HG03159 (cell line): ENCODE measurements at regions not wholly inside any gene's neighbourhood (a gene's known extent, or its start where the extent isn't known, plus 50 kb on each side); places are given as distances from the start of the nearest gene placed in this dataset.
"Not testable (repeated sequence)": the region's sequence is repeated elsewhere in the genome, so short reads cannot be mapped to it uniquely, and the experiment has no call there.

Experiments used
- ATAC-seq: cut with Tn5 transposase; IDR thresholded peaks from one replicate; pipeline ENCODE4 v1.9.1; 2021; ENCODE audit warnings: mild to moderate bottlenecking, moderate library complexity; ENCODE audit not compliant: unreplicated experiment

DNA sequence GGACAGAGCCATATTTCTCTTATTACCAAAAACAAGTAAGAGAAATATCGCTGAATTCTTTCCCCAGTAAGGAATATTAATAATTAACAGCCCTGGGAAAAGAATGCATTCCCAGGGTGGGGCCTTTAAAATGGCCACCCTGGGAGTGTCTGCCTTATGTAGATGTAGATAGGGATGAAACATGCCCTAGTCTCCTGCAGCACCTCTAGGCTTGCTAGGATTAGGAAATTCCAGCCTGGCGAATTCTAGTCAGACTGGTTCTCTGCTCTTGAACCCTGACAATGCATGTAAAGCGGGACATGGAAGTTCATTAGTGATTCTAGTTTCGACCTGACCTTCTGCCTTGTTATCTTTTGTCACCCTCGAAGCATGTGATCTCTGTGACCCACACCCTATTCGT lies 405.2 kb upstream of the MAP2 start:
- not testable (repeated sequence) for ATAC-seq

DNA sequence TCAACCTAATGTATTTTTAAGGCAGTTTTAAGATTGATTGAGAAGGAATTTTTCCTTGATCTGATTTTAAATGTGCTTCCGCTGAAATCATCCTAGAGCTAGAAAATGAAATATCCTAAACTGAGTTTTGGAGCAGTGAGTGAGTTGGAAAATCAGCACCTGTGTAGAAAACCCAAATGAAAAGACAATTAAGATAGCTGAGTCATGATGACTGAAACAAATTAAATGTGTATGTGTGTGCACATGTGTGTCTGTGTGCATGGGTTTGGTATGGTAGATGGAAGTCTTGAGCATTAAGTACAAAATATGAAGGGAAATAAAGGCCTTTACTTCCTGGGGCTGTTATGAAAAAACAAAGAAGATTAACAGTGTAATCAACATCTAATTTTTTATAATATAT lies 394.6 kb upstream of the MAP2 start:
- ATAC-seq, result no peak

DNA sequence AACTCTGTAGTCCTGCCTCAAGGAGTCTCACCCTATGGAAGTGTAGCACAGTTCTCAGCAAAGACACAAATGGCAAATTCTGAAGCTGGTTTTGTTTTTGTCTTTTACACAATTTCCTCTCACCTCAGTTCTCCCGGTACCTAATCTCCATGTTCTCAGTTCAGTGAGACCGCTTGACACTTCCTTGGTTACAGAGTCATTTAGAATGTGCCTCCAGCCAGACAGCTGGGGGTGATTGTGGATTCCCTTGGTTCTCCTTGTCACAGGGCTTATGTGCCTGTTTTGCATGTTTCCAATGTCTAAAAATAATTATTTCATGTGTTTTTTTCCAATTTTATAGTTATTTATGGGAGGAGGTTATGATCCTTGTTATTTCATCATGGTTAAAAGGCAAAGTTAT lies 379.5 kb upstream of the MAP2 start:
- no peak for ATAC-seq

DNA sequence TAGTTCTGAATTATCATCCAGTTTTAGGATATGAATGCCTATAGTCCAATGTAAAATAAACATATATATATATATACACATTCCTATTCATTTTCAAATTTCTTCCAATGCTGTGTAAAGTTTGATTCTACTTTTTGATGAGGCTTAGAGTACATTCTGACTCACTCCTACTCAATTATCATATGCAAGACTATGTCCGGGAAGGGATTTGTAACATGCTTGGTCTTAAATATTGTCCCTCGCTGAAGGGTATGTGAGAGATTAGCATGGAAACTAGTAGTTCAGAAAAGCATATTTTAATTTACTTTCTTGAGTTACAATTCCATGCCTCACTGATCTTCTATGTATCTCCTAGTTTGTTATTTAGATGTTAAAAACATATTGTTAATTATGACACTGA lies 377.7 kb upstream of the MAP2 start:
- no peak for ATAC-seq

DNA sequence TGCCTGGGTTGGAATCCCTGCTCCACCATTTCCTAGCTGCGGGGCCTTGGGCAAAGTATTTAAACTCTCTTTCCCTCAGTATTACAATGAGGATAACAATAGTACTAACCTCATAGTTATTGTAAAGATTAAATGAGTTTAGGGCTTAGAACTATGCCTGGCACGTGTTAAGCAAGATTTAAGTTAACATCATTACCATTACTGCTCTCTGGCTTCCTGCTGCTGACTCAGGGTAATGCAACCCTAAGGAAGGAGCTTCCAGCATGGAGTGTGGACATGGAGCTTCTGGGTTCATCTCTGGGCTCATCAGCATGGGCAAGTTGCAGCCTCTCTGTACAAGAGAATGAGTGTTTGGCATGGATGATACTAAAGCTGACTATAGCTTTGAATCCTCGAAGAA lies 374.2 kb upstream of the MAP2 start:
- ATAC-seq, result no peak

DNA sequence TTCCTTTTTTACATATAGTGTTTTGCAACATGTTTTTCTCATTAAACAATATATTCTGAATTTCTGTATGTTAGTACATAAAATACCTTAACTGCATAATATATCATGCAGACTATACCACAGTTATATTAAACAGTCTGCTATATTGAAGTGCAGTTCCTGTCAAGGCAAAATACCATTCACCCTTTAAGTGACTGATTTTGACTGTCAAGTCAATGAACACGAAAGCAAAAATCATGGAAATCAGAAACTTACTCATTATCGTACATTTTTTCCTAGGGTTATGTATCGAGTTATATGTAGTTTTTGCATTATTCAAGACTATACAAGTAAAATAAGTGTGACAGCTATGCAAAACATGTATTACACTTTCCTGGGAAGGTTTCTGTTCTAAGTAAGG lies 361.6 kb upstream of the MAP2 start:
- ATAC-seq, result no peak

DNA sequence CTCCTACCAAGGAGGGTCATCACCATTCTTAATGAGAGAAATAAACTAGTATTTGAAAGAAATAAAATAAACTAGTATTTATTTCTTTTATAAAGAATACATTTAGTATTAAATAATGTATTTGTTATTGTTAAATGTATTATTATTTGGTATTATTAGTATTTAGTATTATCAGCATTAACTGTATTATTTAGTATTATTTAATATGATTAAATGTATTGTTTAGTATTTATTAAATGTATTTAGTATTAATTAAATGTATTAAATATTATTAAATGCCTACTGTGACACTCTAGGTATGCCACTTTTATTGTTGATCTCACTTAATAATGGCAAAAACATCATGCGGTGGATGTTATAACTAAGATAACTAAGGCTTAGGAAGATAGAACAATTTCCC lies 353.6 kb upstream of the MAP2 start:
- ATAC-seq, result no peak

DNA sequence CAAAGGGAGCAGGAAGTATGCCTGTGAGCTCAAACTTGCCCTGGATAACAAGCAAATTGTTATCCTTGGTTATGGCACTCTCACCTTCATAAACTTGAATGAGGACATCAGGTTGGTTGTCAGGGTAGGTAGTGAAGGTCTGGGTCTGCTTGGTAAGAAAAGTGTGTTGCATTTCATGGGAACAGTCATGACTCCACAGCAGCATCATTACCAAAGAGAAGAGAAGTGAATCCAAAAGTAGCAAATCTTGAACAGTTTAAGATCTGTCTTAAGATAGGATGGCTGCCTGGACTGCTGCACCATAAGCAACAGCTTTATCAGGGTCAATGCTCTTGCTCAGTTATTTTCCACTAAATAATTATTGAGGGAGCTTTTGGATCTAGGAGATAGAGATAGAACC lies 350.7 kb upstream of the MAP2 start:
- no peak for ATAC-seq

DNA sequence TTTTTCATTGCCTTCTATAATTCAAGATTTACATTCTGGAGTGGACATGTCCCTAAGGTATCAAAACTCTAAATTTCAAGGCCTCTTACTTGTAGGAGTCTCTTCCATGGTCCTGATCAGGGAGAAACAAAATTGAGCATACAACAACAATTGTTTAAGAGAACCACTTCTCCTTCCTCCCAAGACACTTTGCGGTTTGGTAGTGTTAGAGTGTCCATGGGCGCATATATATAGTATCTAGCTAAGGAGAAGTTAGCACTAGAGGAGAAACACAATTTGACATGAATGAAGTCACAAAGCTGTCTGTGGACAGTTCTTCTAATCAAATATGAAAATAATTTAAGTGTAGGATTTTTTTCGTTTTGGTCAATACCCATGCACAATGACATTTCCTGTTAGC lies 349.1 kb upstream of the MAP2 start:
- no peak for ATAC-seq

DNA sequence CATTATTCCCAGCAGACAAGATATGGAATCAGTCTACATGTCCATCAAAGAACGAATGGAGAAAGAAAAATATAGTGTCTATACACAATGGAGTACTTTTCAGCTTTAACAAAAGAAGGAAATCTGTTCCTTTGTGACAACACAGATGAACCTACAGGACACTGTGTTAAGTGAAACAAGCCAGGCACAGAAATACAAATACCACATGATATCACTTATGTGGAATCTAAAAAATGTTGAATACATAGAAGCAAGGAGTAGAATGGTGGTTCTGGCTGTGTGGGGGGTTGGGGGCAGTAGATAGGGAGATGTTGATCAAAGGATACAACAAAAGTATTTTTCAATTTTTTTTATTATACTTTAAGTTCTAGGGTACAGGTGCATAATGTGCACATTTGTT lies 347.7 kb upstream of the MAP2 start:
- no peak for ATAC-seq

DNA sequence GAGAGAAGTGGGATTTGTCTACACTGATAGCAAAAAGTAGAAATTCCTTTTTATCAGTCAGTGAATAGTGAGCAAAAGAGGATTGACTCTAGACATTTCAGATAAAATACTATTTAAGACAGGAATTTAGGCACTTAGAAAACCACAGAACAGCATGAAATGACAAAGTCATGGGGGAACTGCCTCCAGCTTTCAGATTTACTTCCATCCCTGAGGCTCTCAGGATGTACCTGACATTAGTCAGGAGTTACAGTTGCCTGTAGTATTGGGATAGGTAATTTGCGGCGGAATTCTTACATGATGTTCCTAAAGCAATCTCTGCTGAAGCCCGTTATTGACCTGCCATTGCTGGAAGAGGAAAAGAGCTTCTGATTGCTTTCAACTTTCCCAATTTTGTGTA lies 337.1 kb upstream of the MAP2 start:
- ATAC-seq, result no peak

DNA sequence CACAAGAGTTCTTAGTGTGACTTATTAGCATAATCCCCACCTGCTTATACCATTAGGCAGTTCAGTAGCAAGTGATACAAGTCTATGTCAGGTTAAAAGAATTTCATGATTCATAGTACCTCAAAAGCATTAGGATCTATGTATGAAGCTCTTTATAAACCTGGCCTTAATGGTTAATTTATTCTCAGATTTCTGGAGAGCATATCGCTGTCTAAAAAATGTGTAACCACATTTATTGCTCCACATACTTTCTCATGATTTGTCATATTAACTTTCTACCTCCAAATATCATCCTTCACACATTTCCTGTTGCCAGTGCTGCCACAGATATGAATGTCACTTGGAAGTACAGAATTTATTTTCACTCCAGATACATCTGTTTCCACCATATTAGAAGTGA lies 332.8 kb upstream of the MAP2 start:
- no peak for ATAC-seq

DNA sequence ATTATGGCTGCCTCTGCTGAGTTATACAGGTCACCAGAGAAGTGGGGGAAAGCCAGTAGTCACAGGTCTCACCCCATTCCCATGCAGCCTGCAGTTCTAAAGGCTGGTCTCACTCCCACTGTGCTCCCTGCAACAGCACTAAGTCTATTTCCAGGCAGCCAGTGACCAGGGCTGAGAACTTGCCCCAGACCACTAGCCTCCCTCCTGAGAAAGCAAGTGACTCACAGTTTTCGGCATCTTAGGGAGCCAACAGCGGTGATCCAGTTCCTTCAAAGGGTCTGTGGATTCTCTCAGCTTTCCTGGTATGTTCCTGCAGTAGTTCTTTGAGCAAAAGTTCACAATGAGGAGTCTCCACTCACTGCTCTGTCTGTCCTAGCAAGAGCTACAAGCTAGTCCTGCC lies 329.6 kb upstream of the MAP2 start:
- ATAC-seq, result no peak

DNA sequence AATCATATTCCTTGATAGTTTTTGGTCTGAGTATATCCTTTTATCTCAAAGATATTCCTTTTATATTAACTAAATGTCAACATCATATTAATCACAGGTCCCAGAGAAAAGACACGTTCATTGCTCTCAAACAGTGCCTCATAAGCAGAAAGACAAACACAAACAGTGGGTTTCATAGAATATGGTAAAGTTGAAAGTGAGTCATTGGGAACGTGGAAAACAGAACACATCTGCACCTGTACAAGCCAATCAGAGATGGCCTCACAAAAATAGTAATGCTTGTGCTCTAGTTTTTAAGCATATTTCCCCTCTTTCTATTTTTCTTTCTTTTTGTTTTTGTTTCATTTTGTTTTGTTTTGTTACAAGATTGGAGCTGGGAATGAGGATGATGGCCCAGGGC lies 328.4 kb upstream of the MAP2 start:
- no peak for ATAC-seq

DNA sequence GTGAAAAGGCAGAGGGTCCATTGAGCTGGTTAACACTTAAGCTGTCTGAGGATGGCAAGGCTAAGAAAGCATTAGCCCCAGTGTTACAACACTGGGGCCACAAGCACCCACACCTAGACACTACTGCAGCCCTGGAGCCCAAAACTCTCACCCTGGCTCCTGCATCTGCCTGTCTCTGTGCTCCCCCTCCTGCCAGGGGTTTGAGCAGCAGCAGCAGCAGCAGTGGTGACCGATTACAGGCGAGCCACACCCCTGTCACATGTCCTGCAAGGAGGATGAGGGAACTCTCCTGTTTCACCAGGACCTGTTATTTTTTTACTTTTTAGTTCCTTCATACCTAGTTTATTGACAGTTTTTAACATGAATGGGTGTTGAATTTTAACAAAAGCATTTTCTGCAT lies 326.7 kb upstream of the MAP2 start:
- ATAC-seq, result no peak

DNA sequence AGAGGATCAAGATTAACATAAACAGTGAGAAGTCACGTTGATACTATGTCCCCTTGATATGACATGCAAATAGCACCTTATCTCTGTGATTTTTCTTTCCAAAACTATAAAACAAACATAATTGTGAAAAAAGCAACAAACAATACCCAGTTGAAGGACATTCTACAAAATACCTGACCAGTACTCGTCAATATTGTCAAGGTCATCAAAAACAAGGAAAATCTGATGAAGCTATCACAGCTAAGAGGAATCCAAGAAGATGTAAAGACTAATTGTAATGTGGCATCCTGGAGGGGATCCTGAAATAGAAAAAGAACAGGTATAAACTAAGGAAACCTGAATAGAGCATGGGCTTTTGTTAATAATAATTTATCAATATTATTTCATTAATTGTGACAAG lies 321.5 kb upstream of the MAP2 start:
- ATAC-seq, result no peak

DNA sequence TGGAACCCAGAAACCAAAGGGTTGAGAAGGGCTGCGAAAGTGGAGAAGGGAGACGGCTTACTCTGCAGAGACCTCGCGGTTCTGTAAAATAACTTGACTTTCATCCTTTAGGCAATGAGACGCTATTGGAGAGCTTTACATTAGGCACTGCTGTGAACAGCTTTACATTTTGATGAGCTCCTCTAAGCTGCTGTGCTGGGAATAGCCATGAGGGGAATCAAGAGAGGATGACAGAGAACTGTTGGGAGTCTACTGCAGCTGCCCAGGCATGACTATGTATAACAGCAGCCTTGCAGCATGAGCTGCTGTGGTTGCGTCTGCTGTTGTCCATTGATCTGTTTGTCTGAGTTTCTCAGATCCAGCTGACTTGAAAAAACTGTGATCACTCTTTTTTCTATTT lies 310.8 kb upstream of the MAP2 start:
- no peak for ATAC-seq

DNA sequence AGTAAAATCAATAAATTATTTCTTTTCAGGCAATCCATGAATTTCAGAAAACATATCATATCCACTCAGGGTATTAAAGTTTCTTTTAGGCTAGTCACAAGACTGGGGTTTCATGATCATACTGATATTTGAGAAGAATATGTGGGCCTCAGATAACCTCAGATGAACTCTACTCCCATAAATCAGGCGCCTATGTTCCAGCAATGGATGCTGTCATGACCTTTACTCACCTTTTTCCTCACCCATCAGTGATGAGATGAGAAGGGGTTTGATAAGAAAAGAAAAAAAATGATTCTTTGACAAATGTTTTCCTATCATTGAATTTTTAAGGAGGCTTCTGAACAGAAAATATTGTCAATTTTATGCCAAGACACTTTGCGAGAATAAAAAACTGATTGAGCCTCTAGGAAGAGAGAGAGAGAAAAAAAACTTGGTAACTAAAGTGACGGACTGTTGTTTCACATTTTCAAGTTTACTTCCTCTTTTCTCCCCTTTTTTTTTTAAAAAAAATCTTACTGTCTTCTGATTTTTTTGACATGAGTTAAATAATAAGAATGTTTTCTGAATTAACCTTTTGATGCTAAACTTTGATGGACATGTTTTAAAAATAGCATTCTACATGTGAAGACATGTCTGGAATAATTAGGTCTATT lies 309.1 kb upstream of the MAP2 start:
- peak; percentile 41 for ATAC-seq

DNA sequence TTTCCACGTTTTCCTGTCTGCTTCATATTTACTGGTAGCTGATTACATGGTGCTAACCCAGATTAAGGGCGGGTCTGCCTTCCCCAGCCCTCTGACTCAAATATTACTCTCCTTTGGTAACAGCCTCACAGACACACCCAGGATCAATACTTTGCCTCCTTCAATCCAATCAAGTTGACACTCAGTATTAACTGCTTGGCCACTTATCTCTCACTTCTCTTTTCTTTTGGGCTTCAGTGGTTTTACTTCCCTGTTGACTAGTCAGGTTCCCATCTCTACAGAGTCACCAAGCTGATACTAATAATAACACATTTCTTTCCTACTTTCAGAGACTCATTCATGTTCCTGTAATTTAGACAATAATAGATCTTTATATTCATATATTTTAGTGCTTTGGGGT lies 302.2 kb upstream of the MAP2 start:
- ATAC-seq, result peak; percentile 96

DNA sequence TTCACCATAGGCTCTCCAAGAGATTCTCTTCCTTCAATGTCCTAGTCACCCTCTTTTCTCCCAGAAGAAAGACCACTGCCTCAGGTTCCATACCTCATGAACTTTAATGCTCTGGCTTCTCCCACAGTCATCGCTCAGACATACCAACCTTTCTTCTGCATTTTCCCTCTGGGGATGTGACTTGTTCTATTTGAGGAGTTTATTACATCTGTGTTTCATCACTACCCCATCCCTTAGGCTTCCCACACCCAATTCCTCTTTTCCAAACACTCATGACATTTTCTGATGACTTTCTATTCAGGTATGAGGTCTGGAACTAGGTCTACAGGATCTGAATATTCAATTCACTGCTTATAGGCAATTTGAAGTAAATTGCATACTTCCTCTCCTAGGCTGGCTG lies 298.6 kb upstream of the MAP2 start:
- ATAC-seq, result no peak

DNA sequence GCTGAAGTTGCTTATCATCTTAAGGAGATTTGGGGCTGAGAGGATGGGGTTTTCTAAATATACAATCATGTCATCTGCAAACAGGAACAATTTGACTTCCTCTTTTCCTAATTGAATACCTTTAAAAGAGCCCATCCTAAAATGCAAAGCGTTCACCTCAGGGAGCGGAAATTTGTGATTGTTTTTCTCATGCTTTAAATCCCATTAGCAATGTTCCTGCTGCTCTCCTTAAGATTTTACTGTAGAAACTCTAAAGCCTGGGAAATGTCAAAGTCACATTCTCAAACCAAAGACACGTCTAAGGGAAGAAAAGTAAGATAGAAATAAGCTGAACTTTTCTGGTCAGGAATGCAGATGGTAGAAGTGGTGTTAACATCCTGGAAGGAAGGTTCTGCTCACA lies 285.8 kb upstream of the MAP2 start:
- no peak for ATAC-seq

DNA sequence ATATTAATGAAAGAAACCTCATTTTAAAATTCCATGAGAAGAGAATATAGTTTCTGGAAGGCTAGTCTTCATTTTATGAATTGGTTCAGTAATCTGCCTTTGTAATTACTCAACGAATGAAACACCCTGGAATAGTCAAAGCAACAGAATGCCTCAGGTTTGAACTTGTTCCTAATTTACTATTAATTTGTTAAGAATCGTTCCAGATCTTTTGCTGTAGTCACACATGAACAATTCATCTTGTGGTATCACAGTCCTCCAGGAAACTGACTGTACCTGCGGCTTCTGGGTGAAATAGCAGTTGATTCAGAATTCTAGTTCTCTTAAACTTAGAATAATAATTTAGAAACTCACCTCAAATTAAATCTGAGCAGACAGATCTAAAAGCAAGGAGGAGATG lies 282.7 kb upstream of the MAP2 start:
- ATAC-seq, result no peak

DNA sequence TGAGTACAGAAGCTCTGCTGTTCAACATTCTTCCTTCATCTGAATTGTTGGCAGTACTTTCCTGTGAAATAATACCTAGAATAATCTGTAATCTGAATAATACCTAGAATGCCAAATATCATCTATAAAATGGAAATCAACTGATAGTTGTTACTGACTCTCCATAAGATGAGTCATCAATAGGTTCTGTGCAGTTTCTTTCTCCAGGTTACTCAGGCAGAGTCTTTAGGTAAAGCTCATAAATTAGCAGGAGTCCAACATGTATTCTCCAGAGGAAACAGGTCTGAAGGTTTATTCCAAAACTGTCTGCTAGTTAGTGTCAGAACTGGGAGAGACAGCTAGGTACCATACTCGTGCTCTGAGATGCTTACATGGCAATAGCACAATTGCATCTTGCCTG lies 282.0 kb upstream of the MAP2 start:
- no peak for ATAC-seq

DNA sequence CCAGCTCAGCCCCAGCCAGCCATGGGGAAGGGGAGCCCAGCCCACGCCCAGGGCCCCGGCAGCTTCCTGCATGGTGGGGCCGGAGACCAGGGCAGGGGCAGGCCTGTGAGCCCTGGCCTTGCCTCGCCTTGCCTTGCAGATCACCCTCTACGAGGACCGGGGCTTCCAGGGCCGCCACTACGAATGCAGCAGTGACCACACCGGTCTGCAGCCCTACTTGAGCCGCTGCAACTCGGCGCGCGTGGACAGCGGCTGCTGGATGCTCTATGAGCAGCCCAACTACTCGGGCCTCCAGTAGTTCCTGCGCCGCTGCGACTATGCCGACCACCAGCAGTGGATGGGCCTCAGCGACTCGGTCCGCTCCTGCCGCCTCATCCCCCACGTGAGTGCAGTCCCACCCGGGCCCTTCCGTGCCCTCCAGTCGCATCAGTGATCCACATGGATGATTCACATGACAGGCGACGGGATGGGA lies 278.6 kb upstream of the MAP2 start:
- not testable (repeated sequence) for ATAC-seq
